Transverse colon (tissue), 4 donors: ENCODE measurements at regions not wholly inside any gene's neighbourhood (a gene's known extent, or its start where the extent isn't known, plus 50 kb on each side); places are given as distances from the start of the nearest gene placed in this dataset.

Source experiments
- DNase-seq: peaks from one replicate; pipeline ENCODE4 v3.0.0-alpha.2; 2019
- H3K27ac ChIP-seq, 4 donors: fragments of 200-600 bp; sonication (generic); 2 replicates each; pipeline ENCODE4 v1.5.1; 2016 to 2018; ENCODE audit warnings: inconsistent platforms in 4 of 4
- H3K27me3 ChIP-seq: fragments of 200-600 bp; sonication (generic); 2 replicates; pipeline ENCODE4 v1.5.1; 2017; ENCODE audit warnings: inconsistent platforms
- H3K36me3 ChIP-seq, 4 donors: fragments of 200-600 bp; sonication (generic); 2 replicates each; pipeline ENCODE4 v1.5.1; 2017 to 2019; ENCODE audit warnings: inconsistent platforms in 4 of 4
- H3K4me1 ChIP-seq, 4 donors: fragments of 200-600 bp; sonication (generic); 2 replicates each; pipeline ENCODE4 v1.5.1; 2017 to 2020; ENCODE audit warnings: inconsistent platforms in 4 of 4
- H3K4me3 ChIP-seq, 4 donors: fragments of 200-600 bp; sonication (generic); 1 replicate in 1 of 4; 2 replicates in 3 of 4; pipeline versions ENCODE4 v1.5.1 to v1.6.1; 2017 to 2019; ENCODE audit warnings: inconsistent platforms in 4 of 4
- H3K9me3 ChIP-seq, 2 donors: fragments of 200-600 bp; sonication (generic); 2 replicates each; pipeline ENCODE4 v1.5.1; 2017 to 2019; ENCODE audit warnings: inconsistent platforms in 2 of 2
- CTCF ChIP-seq, 5 experiments: fragments of 200-600 bp in 3 of 5; fragments of 450-650 bp in 2 of 5; sonication (generic) in 3 of 5; IDR thresholded peaks; 1 replicate in 2 of 5; 2 replicates in 3 of 5; pipeline ENCODE4 v1.5.1; 2016 to 2017; ENCODE audit warnings: antibody characterized with exemption in 5 of 5, inconsistent platforms in 3 of 5, mild to moderate bottlenecking in 2 of 5, moderate library complexity in 1 of 5
- EP300 ChIP-seq: sonication (generic); formaldehyde crosslinking; IDR thresholded peaks from one replicate; pipeline ENCODE4 v1.6.1; 2017; ENCODE audit warnings: antibody characterized with exemption, low read depth
- POLR2A ChIP-seq: fragments of 450-650 bp; IDR thresholded peaks from one replicate; pipeline ENCODE4 v1.6.1; 2016; ENCODE audit warnings: antibody characterized with exemption, mild to moderate bottlenecking, moderate library complexity
- POLR2AphosphoS5 ChIP-seq, 3 donors: sonication (generic); formaldehyde crosslinking; IDR thresholded peaks; one replicate each; pipeline ENCODE4 v1.6.1; 2016; ENCODE audit warnings: antibody characterized with exemption in 3 of 3
- WGBS, 2 donors: methylation state at CpG; one replicate each; pipeline ENCODE4 v1.1.5; 2018; ENCODE audit warnings: low coverage in 1 of 2; 5-methylcytosine and 5-hydroxymethylcytosine counted together
- in situ Hi-C, 4 donors: fragments of 200-750 bp; cut with MboI; loops; one replicate each; pipeline versions ENCODE4 v1.15.0 to v1.15.1; 2017; ENCODE audit warnings: low sequenced_read_pairs in 3 of 4, low pct_ligation_motif_present in 1 of 4, low pct_unique_long_range_greater_than_20kb in 1 of 4
- intact Hi-C: fragments of 100-400 bp; cut with DNase I; formaldehyde crosslinking; loops from one replicate; pipeline ENCODE4 v1.15.1; 2023; ENCODE audit warnings: low total_unique reads

- Histone ChIP-seq H3K36me3 (no peaks in the 10 kb centered on the region), H3K4me3 (no peak overlapping the region), H3K4me1 (peaks cover 0 to 4% (median 0%) of the 10 kb centered on the region in 4 donors), H3K27me3 (no peaks in the 10 kb centered on the region), H3K27ac (no peak overlapping the region), H3K9me3 (no peaks in the 10 kb centered on the region)
- TF ChIP-seq EP300 (no peak), POLR2AphosphoS5 (IDR thresholded peaks at IDR 0.05) (no peak), CTCF (IDR thresholded peaks at IDR 0.05) (no peak), POLR2A (no peak)
- no peak for DNase-seq
- in situ Hi-C loops (no loop called here), intact Hi-C loops (loop anchor here (5.0 kb wide), 1 partner anchor 317 kb away; no protein-coding TSS in a partner anchor)
- 73% methylated on average over 5 of the region's 5 CpGs; no CpG with 5 or more reads in 1 of the 2 donors for WGBS, 2 donors
These were observed 172.0 kb upstream of the GRB10 start for GRCh38 chr7:50954716-50955115.

- intact Hi-C loops (no loop called here), in situ Hi-C loops (no loop called here)
- H3K27ac ChIP-seq, result no peak overlapping the region
- TF ChIP-seq POLR2AphosphoS5 (IDR thresholded peaks at IDR 0.05) (no peak), CTCF (IDR thresholded peaks at IDR 0.05) (no peak), POLR2A (no peak), EP300 (no peak)
- H3K36me3 ChIP-seq, result no peaks in the 10 kb centered on the region
- no peaks in the 10 kb centered on the region for H3K27me3 ChIP-seq
- no peak for DNase-seq
- WGBS, 2 donors, result 71 to 83% methylated on average over 1 to 4 of the region's 4 CpGs
- peaks cover 0 to 4% (median 0%) of the 10 kb centered on the region in 4 donors for H3K4me1 ChIP-seq
- H3K4me3 ChIP-seq, result no peak overlapping the region
- peaks cover 0 to 4% of the 10 kb centered on the region in 2 donors for H3K9me3 ChIP-seq
These were observed 171.5 kb upstream of the GRB10 start for GRCh38 chr7:50954245-50954644.

GRCh38 chr7:50953820-50954219, 171.1 kb upstream of the GRB10 start:
- 68% methylated on average over 3 of the region's 3 CpGs; no CpG with 5 or more reads in 1 of the 2 donors for WGBS, 2 donors
- no peak for DNase-seq
- Histone ChIP-seq H3K4me1 (peaks cover 0 to 4% (median 0%) of the 10 kb centered on the region in 4 donors), H3K9me3 (peaks cover 0 to 8% of the 10 kb centered on the region in 2 donors), H3K4me3 (no peak overlapping the region), H3K27me3 (no peaks in the 10 kb centered on the region), H3K36me3 (no peaks in the 10 kb centered on the region), H3K27ac (no peak overlapping the region)
- in situ Hi-C loops, result no loop called here
- TF ChIP-seq POLR2A (no peak), CTCF (IDR thresholded peaks at IDR 0.05) (no peak), EP300 (no peak), POLR2AphosphoS5 (IDR thresholded peaks at IDR 0.05) (no peak)
- intact Hi-C loops, result no loop called here

GRCh38 chr7:50953303-50953702, 170.6 kb upstream of the GRB10 start:
- H3K9me3 ChIP-seq, result peaks cover 0 to 13% of the 10 kb centered on the region in 2 donors
- H3K27ac ChIP-seq, result no peak overlapping the region
- DNase-seq, result no peak
- H3K4me1 ChIP-seq, result peaks cover 0 to 4% (median 0%) of the 10 kb centered on the region in 4 donors
- in situ Hi-C loops (no loop called here), intact Hi-C loops (no loop called here)
- H3K27me3 ChIP-seq, result no peaks in the 10 kb centered on the region
- 78 to 82% methylated on average over 6 of the region's 6 CpGs for WGBS, 2 donors
- no peak for TF ChIP-seq EP300
- no peak for TF ChIP-seq POLR2AphosphoS5 (IDR thresholded peaks at IDR 0.05)
- no peak for TF ChIP-seq POLR2A
- TF ChIP-seq CTCF (IDR thresholded peaks at IDR 0.05), result no peak
- no peak overlapping the region for H3K4me3 ChIP-seq
- no peaks in the 10 kb centered on the region for H3K36me3 ChIP-seq
